ENCODE measurements at regions not wholly inside any gene's neighbourhood (a gene's known extent, or its start where the extent isn't known, plus 50 kb on each side); places are given as distances from the start of the nearest gene placed in this dataset.

- TF ChIP-seq, protein P1, sequence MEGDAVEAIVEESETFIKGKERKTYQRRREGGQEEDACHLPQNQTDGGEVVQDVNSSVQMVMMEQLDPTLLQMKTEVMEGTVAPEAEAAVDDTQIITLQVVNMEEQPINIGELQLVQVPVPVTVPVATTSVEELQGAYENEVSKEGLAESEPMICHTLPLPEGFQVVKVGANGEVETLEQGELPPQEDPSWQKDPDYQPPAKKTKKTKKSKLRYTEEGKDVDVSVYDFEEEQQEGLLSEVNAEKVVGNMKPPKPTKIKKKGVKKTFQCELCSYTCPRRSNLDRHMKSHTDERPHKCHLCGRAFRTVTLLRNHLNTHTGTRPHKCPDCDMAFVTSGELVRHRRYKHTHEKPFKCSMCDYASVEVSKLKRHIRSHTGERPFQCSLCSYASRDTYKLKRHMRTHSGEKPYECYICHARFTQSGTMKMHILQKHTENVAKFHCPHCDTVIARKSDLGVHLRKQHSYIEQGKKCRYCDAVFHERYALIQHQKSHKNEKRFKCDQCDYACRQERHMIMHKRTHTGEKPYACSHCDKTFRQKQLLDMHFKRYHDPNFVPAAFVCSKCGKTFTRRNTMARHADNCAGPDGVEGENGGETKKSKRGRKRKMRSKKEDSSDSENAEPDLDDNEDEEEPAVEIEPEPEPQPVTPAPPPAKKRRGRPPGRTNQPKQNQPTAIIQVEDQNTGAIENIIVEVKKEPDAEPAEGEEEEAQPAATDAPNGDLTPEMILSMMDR (IDR thresholded peaks at IDR 0.05) = no peak
- TF ChIP-seq ZFX (IDR thresholded peaks at IDR 0.05; ENCODE audit: borderline replicate concordance) = no peak
Observed at GRCh38 chr14:66360366-66360926, 125.7 kb upstream of the CCDC196 start.

All from 22Rv1 (cell line).